ENCODE measurements at regions not wholly inside any gene's neighbourhood (a gene's known extent, or its start where the extent isn't known, plus 50 kb on each side); places are given as distances from the start of the nearest gene placed in this dataset.
"Not testable (repeated sequence)": the region's sequence is repeated elsewhere in the genome, so short reads cannot be mapped to it uniquely, and the experiment has no call there.

GRCh38 chr4:116101321-116101720, 984.1 kb downstream of the TRAM1L1 start:
- DNase-seq: no peak

GRCh38 chr4:116099596-116099995, 985.8 kb downstream of the TRAM1L1 start:
- DNase-seq: no peak

GRCh38 chr4:116097353-116097752, 983.9 kb upstream of the NDST4 start:
- not testable (repeated sequence) for DNase-seq

- DNase-seq: no peak
These were observed 979.5 kb upstream of the NDST4 start for GRCh38 chr4:116092961-116093360.

GRCh38 chr4:116088771-116089170, 975.4 kb upstream of the NDST4 start:
- DNase-seq: no peak

- no peak for DNase-seq
These were observed 969.5 kb upstream of the NDST4 start for GRCh38 chr4:116082808-116083366.

GRCh38 chr4:116073051-116073450, 959.6 kb upstream of the NDST4 start:
- no peak for DNase-seq

GRCh38 chr4:116070283-116070682, 956.9 kb upstream of the NDST4 start:
- DNase-seq: no peak

GRCh38 chr4:116066711-116067245, 953.4 kb upstream of the NDST4 start:
- DNase-seq: no peak

- no peak for DNase-seq
These were observed 950.9 kb upstream of the NDST4 start for GRCh38 chr4:116064331-116064730.

- DNase-seq: no peak
These were observed 945.9 kb upstream of the NDST4 start for GRCh38 chr4:116059361-116059760.

- no peak for DNase-seq
These were observed 944.7 kb upstream of the NDST4 start for GRCh38 chr4:116058129-116058528.

GRCh38 chr4:116055857-116056827, 942.7 kb upstream of the NDST4 start:
- DNase-seq: peak; percentile 2 to 17

- no peak for DNase-seq
These were observed 913.9 kb upstream of the NDST4 start for GRCh38 chr4:116027311-116027710.

GRCh38 chr4:116024954-116025708, 911.7 kb upstream of the NDST4 start:
- no peak for DNase-seq

GRCh38 chr4:116023049-116023448, 909.6 kb upstream of the NDST4 start:
- no peak for DNase-seq

- DNase-seq: peak; percentile 14 to 41
These were observed 906.8 kb upstream of the NDST4 start for GRCh38 chr4:116020141-116020722.

GRCh38 chr4:116018831-116019230, 905.4 kb upstream of the NDST4 start:
- peak in 1 of 2 experiments; percentile 11 for DNase-seq

- peak; percentile 72 to 77 for DNase-seq
These were observed 902.8 kb upstream of the NDST4 start for GRCh38 chr4:116016201-116016600.

- no peak for DNase-seq
These were observed 902.1 kb upstream of the NDST4 start for GRCh38 chr4:116015549-116015948.

GRCh38 chr4:116015062-116015461, 901.6 kb upstream of the NDST4 start:
- DNase-seq: no peak

GRCh38 chr4:116010923-116011322, 897.5 kb upstream of the NDST4 start:
- DNase-seq: no peak

GRCh38 chr4:116005806-116006088, 892.3 kb upstream of the NDST4 start:
- DNase-seq: no peak

Data from AML-193 (cell line).